Liver (tissue), 8 donors: ENCODE measurements at regions not wholly inside any gene's neighbourhood (a gene's known extent, or its start where the extent isn't known, plus 50 kb on each side); places are given as distances from the start of the nearest gene placed in this dataset.

Experiments used
- DNase-seq: peaks from one replicate; pipeline ENCODE4 v3.0.0-alpha.2; 2017; ENCODE audit warnings: low spot score
- H3K27ac ChIP-seq, 2 donors: one replicate each; pipeline ENCODE4 v1.7.0; 2013; ENCODE audit warnings: inconsistent platforms in 2 of 2, low read length in 2 of 2, control low read depth in 1 of 2, low read depth in 1 of 2, mild to moderate bottlenecking in 1 of 2
- H3K27me3 ChIP-seq, 4 donors: one replicate each; pipeline versions ENCODE4 v1.6.1 to v1.7.0; 2013; ENCODE audit warnings: low read length in 3 of 4, inconsistent platforms in 1 of 4, mild to moderate bottlenecking in 1 of 4, moderate library complexity in 1 of 4; ENCODE audit not compliant: control insufficient read depth in 4 of 4, insufficient read depth in 4 of 4
- H3K36me3 ChIP-seq, 4 donors: one replicate each; pipeline versions ENCODE4 v1.6.1 to v1.7.0; 2013; ENCODE audit warnings: low read length in 3 of 4, mild to moderate bottlenecking in 3 of 4, low read depth in 1 of 4, moderate library complexity in 1 of 4; ENCODE audit not compliant: control insufficient read depth in 4 of 4, insufficient read depth in 3 of 4
- H3K4me1 ChIP-seq, 4 donors: one replicate each; pipeline versions ENCODE4 v1.6.1 to v1.7.0; 2013; ENCODE audit warnings: low read length in 3 of 4, mild to moderate bottlenecking in 3 of 4, moderate library complexity in 1 of 4; ENCODE audit not compliant: control insufficient read depth in 4 of 4, insufficient read depth in 4 of 4
- H3K4me3 ChIP-seq, 3 donors: one replicate each; pipeline versions ENCODE4 v1.6.1 to v1.7.0; 2013; ENCODE audit warnings: low read length in 3 of 3, control low read depth in 1 of 3, low read depth in 1 of 3, mild to moderate bottlenecking in 1 of 3
- H3K9ac ChIP-seq, 2 donors: one replicate each; pipeline ENCODE4 v1.7.0; 2013; ENCODE audit warnings: low read length in 2 of 2, mild to moderate bottlenecking in 2 of 2, moderate library complexity in 2 of 2, control low read depth in 1 of 2, low read depth in 1 of 2
- H3K9me3 ChIP-seq, 4 donors: one replicate each; pipeline versions ENCODE4 v1.6.1 to v1.7.0; 2013; ENCODE audit warnings: low read length in 3 of 4; ENCODE audit not compliant: control insufficient read depth in 4 of 4
- ATF3 ChIP-seq: IDR thresholded peaks from 2 replicates; pipeline ENCODE4 v1.6.1; 2016; ENCODE audit warnings: antibody characterized with exemption
- CTCF ChIP-seq: fragments of 150-350 bp; IDR thresholded peaks from 2 replicates; pipeline ENCODE4 v1.5.1; 2017; ENCODE audit warnings: improper control_type of control experiment, low read depth, low read length; ENCODE audit not compliant: missing input control
- EGR1 ChIP-seq, 2 donors: IDR thresholded peaks; 2 replicates each; pipeline ENCODE4 v1.6.1; 2016 to 2018; ENCODE audit warnings: antibody characterized with exemption in 2 of 2, low read depth in 2 of 2
- FOXA1 ChIP-seq: IDR thresholded peaks from 2 replicates; pipeline ENCODE4 v1.6.1; 2016; ENCODE audit warnings: antibody characterized with exemption
- FOXA2 ChIP-seq: IDR thresholded peaks from 2 replicates; pipeline ENCODE4 v1.6.1; 2016; ENCODE audit warnings: antibody characterized with exemption
- GABPA ChIP-seq, 2 donors: IDR thresholded peaks in 1 of 2; conservative IDR thresholded peaks in 1 of 2; 2 replicates each; pipeline ENCODE4 v1.6.1; 2016; ENCODE audit warnings: antibody characterized with exemption in 2 of 2, mild to moderate bottlenecking in 1 of 2, moderate library complexity in 1 of 2
- HNF4A ChIP-seq, 2 donors: conservative IDR thresholded peaks; 2 replicates each; pipeline ENCODE4 v1.6.1; 2016; ENCODE audit warnings: antibody characterized with exemption in 2 of 2, mild to moderate bottlenecking in 2 of 2
- HNF4G ChIP-seq: IDR thresholded peaks from 2 replicates; pipeline ENCODE4 v1.6.1; 2016; ENCODE audit warnings: antibody characterized with exemption
- JUND ChIP-seq, 2 donors: IDR thresholded peaks; 2 replicates each; pipeline ENCODE4 v1.6.1; 2016; ENCODE audit warnings: antibody characterized with exemption in 2 of 2
- NR2F2 ChIP-seq: IDR thresholded peaks from 2 replicates; pipeline ENCODE4 v1.6.1; 2016; ENCODE audit warnings: antibody characterized with exemption
- RAD21 ChIP-seq, 2 donors: IDR thresholded peaks; 2 replicates each; pipeline ENCODE4 v1.6.1; 2016; ENCODE audit warnings: antibody characterized with exemption in 2 of 2, mild to moderate bottlenecking in 2 of 2
- REST ChIP-seq: IDR thresholded peaks from 2 replicates; pipeline ENCODE4 v1.6.1; 2016; ENCODE audit warnings: antibody characterized with exemption, mild to moderate bottlenecking
- RXRA ChIP-seq, 2 donors: IDR thresholded peaks; 2 replicates each; pipeline ENCODE4 v1.6.1; 2017 to 2018; ENCODE audit warnings: antibody characterized with exemption in 2 of 2, mild to moderate bottlenecking in 1 of 2
- SP1 ChIP-seq: IDR thresholded peaks from 2 replicates; pipeline ENCODE4 v1.6.1; 2018; ENCODE audit warnings: antibody characterized with exemption, mild to moderate bottlenecking
- TAF1 ChIP-seq: conservative IDR thresholded peaks from 2 replicates; pipeline ENCODE4 v1.6.1; 2016; ENCODE audit warnings: antibody characterized with exemption, mild to moderate bottlenecking
- YY1 ChIP-seq: IDR thresholded peaks from 2 replicates; pipeline ENCODE4 v1.6.1; 2016; ENCODE audit warnings: antibody characterized with exemption, mild to moderate bottlenecking
- ZBTB33 ChIP-seq: IDR thresholded peaks from 2 replicates; pipeline ENCODE4 v1.6.1; 2016; ENCODE audit warnings: antibody characterized with exemption
- WGBS: extraction: QIAGEN DNeasy Blood & Tissue Kit; methylation state at CpG from one replicate; pipeline ENCODE4 v1.1.7; 2013; 5-methylcytosine and 5-hydroxymethylcytosine counted together
- donor health status: healthy.
- donor health status: healthy.
- donor health status: healthy.
- donor health status: healthy.
- donor health status: healthy.

- DNase-seq: no peak
- no peak overlapping the region for H3K9ac ChIP-seq
- no peaks in the 10 kb centered on the region for H3K9me3 ChIP-seq
- H3K4me3 ChIP-seq: no peak overlapping the region
- no peaks in the 10 kb centered on the region for H3K4me1 ChIP-seq
- no peaks in the 10 kb centered on the region for H3K27me3 ChIP-seq
- H3K36me3 ChIP-seq: no peaks in the 10 kb centered on the region
- H3K27ac ChIP-seq: no peak overlapping the region
- TF ChIP-seq FOXA2: no peak
- no peak for TF ChIP-seq GABPA (IDR thresholded peaks at IDR 0.05 in 1 of 2, conservative IDR thresholded peaks at IDR 0.05 in 1 of 2)
- TF ChIP-seq REST: no peak
- TF ChIP-seq TAF1: no peak
- TF ChIP-seq YY1: no peak
- no peak for TF ChIP-seq HNF4G
- no peak for TF ChIP-seq EGR1 (IDR thresholded peaks at IDR 0.05; ENCODE audit: low read depth in 2 of 2)
- no peak for TF ChIP-seq CTCF
- 86% methylated on average over 5 of the region's 5 CpGs for WGBS
These were observed 222.6 kb downstream of the WDR11 start for GRCh38 chr10:121073728-121074127.

GRCh38 chr10:121076776-121077715, 225.9 kb downstream of the WDR11 start:
- no peaks in the 10 kb centered on the region for H3K36me3 ChIP-seq
- WGBS: 72% methylated on average over 12 of the region's 12 CpGs
- H3K4me1 ChIP-seq: no peaks in the 10 kb centered on the region
- no peak overlapping the region for H3K9ac ChIP-seq
- no peak overlapping the region for H3K27ac ChIP-seq
- no peak for DNase-seq
- no peak overlapping the region for H3K4me3 ChIP-seq
- H3K27me3 ChIP-seq: no peaks in the 10 kb centered on the region
- no peaks in the 10 kb centered on the region for H3K9me3 ChIP-seq
- TF ChIP-seq EGR1 (IDR thresholded peaks at IDR 0.05; ENCODE audit: low read depth in 2 of 2) (no peak), HNF4G (no peak), JUND (IDR thresholded peaks at IDR 0.05) (no peak), SP1 (no peak), RXRA (IDR thresholded peaks at IDR 0.05) (no peak), ZBTB33 (no peak), CTCF (no peak), YY1 (no peak), TAF1 (no peak), REST (no peak), NR2F2 (no peak), GABPA (IDR thresholded peaks at IDR 0.05 in 1 of 2, conservative IDR thresholded peaks at IDR 0.05 in 1 of 2) (no peak), FOXA2 (no peak), RAD21 (IDR thresholded peaks at IDR 0.05) (no peak), FOXA1 (no peak), HNF4A (conservative IDR thresholded peaks at IDR 0.05) (no peak), ATF3 (no peak)
